22Rv1 (cell line): ENCODE measurements at regions not wholly inside any gene's neighbourhood (a gene's known extent, or its start where the extent isn't known, plus 50 kb on each side); places are given as distances from the start of the nearest gene placed in this dataset.

Experiments used
- H3K27ac ChIP-seq: fragments of 450-650 bp; 2 replicates; pipeline ENCODE4 v1.5.1; 2017
- CTCF ChIP-seq: fragments of 450-650 bp; IDR thresholded peaks from 2 replicates; pipeline ENCODE4 v1.5.1; 2017; ENCODE audit warnings: mild to moderate bottlenecking
- ZFX ChIP-seq: fragments of 450-650 bp; IDR thresholded peaks from 2 replicates; pipeline ENCODE4 v1.6.1; 2017; ENCODE audit warnings: antibody characterized with exemption, borderline replicate concordance

DNA sequence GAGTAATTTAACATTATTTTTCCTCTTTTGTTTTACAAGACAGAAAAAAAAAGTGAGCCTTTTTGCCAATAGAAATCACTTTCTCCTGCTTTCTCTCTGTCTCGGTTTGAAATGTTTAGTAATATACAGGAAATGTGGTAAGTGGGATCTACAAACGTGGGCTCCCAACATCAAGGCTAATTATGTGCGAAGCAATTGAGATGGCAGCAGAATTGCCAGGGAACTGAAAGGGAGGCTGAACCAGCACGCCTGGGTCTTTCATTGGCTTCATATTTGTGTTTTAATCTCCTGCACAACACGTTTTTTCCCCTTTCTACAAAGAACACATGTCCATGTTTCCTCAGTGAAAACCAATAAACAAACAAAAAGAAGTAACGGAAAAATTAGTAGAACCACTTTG lies 743.9 kb upstream of the SOX9 start:
- TF ChIP-seq CTCF (no peak), ZFX (no peak)
- H3K27ac ChIP-seq, result no peak overlapping the region

GRCh38 chr17:71378036-71378435 lies 742.8 kb upstream of the SOX9 start:
- H3K27ac ChIP-seq, result no peak overlapping the region
- TF ChIP-seq CTCF (no peak), ZFX (no peak)

- H3K27ac ChIP-seq, result no peak overlapping the region
- TF ChIP-seq CTCF, result no peak
- no peak for TF ChIP-seq ZFX
These were observed 742.1 kb upstream of the SOX9 start for GRCh38 chr17:71378741-71379140.

DNA sequence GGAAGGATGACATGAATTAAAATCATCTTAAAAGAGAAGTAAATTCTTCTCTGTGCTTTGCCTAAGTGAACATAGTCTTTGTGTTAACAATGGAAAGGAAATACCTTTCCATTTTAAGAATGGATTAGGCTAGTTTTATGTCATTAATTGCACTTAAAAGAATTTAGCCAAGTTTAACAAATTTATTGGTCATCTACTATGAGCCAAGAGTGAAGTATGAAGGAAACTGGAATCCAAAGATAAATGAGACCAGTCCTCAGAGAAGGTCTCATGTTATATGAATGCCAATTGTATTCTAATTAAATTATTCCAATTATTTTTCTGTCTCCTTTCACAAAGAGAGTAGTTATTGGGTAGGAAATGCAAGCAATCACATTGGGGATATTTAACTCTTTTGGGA lies 741.3 kb upstream of the SOX9 start:
- TF ChIP-seq ZFX (no peak), CTCF (no peak)
- no peak overlapping the region for H3K27ac ChIP-seq

DNA sequence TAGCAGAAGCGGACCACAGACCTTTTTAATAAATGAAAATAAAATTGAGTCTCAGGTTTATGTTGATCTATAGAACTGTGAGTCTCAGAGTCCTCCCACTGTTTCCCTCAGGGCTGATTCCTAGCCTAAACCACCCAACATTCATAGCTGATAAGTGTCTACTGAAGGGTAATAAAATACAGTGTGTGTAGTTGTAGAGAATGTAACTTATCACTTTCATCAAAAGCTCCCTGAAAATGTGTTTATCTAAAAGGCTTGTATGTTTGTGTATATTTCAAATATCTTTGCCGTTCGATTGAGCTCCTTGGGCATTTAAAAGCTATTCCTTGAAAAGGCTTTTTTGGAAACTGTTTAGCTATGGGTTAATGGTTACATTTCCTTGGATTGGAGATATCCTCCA lies 740.3 kb upstream of the SOX9 start:
- H3K27ac ChIP-seq, result no peak overlapping the region
- no peak for TF ChIP-seq CTCF
- TF ChIP-seq ZFX, result no peak

DNA sequence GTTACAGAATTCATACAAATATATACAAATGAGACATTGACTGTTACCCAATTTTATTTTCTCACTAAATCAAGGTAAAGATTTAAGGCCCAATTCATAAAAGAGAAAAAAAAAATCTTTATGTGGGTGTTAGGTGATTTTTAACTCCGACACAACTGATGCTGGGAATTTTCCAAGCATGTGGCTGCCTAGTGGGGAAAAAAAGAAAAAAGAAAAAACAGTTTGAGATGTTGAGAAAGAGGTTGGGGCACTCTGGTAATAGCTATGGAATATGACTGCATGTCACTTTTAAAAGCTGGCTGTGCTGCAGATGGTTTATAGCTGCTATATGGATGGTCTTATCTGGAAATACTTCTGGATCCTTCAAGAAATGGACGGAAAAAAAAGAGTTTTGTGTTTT lies 739.9 kb upstream of the SOX9 start:
- H3K27ac ChIP-seq, result no peak overlapping the region
- no peak for TF ChIP-seq CTCF
- TF ChIP-seq ZFX, result no peak

DNA sequence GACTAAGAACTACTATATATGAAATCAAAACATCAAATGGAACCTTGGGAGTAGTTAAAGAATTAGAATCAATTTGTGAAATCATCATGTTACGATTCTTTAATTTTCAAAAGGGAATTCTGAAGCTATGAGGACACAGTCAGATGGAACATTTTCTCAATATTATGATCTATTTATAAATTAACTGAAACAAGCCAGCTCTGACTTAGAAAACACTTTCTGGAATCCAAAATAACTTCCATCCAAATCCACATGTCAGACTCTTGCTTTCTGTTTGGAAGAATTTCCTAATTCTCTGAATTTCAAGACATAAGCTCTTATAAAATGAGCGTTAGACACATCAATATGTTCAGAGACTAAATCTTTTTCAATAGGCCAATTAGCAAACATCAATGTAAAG lies 737.7 kb upstream of the SOX9 start:
- no peak for TF ChIP-seq ZFX
- TF ChIP-seq CTCF, result no peak
- H3K27ac ChIP-seq, result no peak overlapping the region
